ENCODE measurements at regions not wholly inside any gene's neighbourhood (a gene's known extent, or its start where the extent isn't known, plus 50 kb on each side); places are given as distances from the start of the nearest gene placed in this dataset.

- H3K36me3 Mint-ChIP-seq: peaks cover 3% of the 10 kb centered on the region
- TF ChIP-seq CTCF (conservative IDR thresholded peaks at IDR 0.05): no peak
- no peaks in the 10 kb centered on the region for H3K9me3 Mint-ChIP-seq
- H3K27me3 Mint-ChIP-seq: no peaks in the 10 kb centered on the region
- DNase-seq (ENCODE audit: extremely low spot score, unreplicated experiment): no peak
- peak overlapping the region; percentile 13 for H3K4me3 Mint-ChIP-seq
- peaks cover 14% of the 10 kb centered on the region for H3K4me1 Mint-ChIP-seq (ENCODE audit: unreplicated experiment)
- peak overlapping the region; percentile 73 for H3K27ac Mint-ChIP-seq
These were observed 103.5 kb upstream of the NR3C1 start for GRCh38 chr5:143506836-143507552.

GRCh38 chr5:143505934-143506333 lies 102.4 kb upstream of the NR3C1 start:
- no peak for DNase-seq (ENCODE audit: extremely low spot score, unreplicated experiment)
- Mint-ChIP-seq H3K9me3 (no peaks in the 10 kb centered on the region), H3K4me3 (no peak overlapping the region), H3K27me3 (no peaks in the 10 kb centered on the region), H3K36me3 (peaks cover 3% of the 10 kb centered on the region), H3K27ac (no peak overlapping the region), H3K4me1 (ENCODE audit: unreplicated experiment) (peaks cover 23% of the 10 kb centered on the region)
- TF ChIP-seq CTCF (conservative IDR thresholded peaks at IDR 0.05): no peak

GRCh38 chr5:143505354-143505753 lies 101.9 kb upstream of the NR3C1 start:
- no peak for DNase-seq (ENCODE audit: extremely low spot score, unreplicated experiment)
- Mint-ChIP-seq H3K4me1 (ENCODE audit: unreplicated experiment) (peaks cover 23% of the 10 kb centered on the region), H3K27ac (no peak overlapping the region), H3K36me3 (peaks cover 3% of the 10 kb centered on the region), H3K9me3 (no peaks in the 10 kb centered on the region), H3K27me3 (no peaks in the 10 kb centered on the region), H3K4me3 (no peak overlapping the region)
- TF ChIP-seq CTCF (conservative IDR thresholded peaks at IDR 0.05): no peak

- no peak for DNase-seq (ENCODE audit: extremely low spot score, unreplicated experiment)
- H3K27me3 Mint-ChIP-seq: no peaks in the 10 kb centered on the region
- no peak for TF ChIP-seq CTCF (conservative IDR thresholded peaks at IDR 0.05)
- H3K27ac Mint-ChIP-seq: peak overlapping the region; percentile 25
- H3K4me1 Mint-ChIP-seq (ENCODE audit: unreplicated experiment): peaks cover 8% of the 10 kb centered on the region
- H3K36me3 Mint-ChIP-seq: peaks cover 3% of the 10 kb centered on the region
- no peak overlapping the region for H3K4me3 Mint-ChIP-seq
- no peaks in the 10 kb centered on the region for H3K9me3 Mint-ChIP-seq
These were observed 98.0 kb upstream of the NR3C1 start for GRCh38 chr5:143501310-143502044.

GRCh38 chr5:143499480-143500114 lies 96.1 kb upstream of the NR3C1 start:
- Mint-ChIP-seq H3K4me3 (no peak overlapping the region), H3K36me3 (no peaks in the 10 kb centered on the region), H3K4me1 (ENCODE audit: unreplicated experiment) (peaks cover 22% of the 10 kb centered on the region), H3K27me3 (no peaks in the 10 kb centered on the region), H3K27ac (no peak overlapping the region), H3K9me3 (peaks cover 4% of the 10 kb centered on the region)
- no peak for DNase-seq (ENCODE audit: extremely low spot score, unreplicated experiment)
- TF ChIP-seq CTCF (conservative IDR thresholded peaks at IDR 0.05): peak; percentile 20

Measured in type B pancreatic cell (in vitro differentiated cells).